GM21529 (cell line): ENCODE measurements at regions not wholly inside any gene's neighbourhood (a gene's known extent, or its start where the extent isn't known, plus 50 kb on each side); places are given as distances from the start of the nearest gene placed in this dataset.

Experiments used
- ATAC-seq: cut with Tn5 transposase; IDR thresholded peaks from one replicate; pipeline ENCODE4 v1.9.1; 2021; ENCODE audit not compliant: unreplicated experiment

DNA sequence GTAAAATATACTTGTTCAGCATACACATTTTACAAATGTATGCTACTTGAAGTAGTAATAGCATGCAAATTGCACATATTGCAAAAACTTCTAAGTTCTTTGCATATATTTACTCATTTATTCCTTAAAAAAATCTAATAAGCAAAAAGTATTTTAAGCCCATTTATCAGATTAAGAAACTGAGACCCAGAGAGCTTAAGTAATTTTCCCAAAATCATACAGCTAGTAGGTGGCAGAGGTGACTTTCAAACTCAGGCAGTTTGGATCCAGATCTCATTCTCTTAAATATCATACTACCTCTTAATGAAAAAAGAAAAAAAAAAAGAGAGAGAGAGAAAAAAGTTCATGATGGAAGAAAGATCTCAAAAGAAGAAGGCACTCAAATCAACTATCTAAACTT is 157.9 kb downstream of the RPS12 start:
- ATAC-seq: no peak

DNA sequence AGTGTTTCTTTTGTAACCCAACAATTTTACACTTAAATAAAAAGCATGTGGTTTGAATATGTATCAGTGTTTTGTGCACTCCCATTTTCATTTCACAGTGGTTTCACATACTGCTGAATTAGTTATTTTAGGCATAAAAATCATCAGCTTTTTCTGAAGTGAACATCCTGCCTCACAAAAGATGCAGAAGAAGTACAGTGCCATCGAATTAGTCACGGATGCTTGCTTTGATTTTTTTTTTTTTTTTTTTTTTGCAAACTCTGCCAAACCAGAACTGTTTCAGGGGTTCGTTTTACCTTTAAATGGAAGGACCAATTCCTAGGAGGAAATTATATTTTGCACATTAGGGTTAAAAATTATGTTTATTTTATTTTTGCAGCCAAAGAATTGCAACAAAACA is 158.6 kb downstream of the RPS12 start:
- ATAC-seq: no peak

DNA sequence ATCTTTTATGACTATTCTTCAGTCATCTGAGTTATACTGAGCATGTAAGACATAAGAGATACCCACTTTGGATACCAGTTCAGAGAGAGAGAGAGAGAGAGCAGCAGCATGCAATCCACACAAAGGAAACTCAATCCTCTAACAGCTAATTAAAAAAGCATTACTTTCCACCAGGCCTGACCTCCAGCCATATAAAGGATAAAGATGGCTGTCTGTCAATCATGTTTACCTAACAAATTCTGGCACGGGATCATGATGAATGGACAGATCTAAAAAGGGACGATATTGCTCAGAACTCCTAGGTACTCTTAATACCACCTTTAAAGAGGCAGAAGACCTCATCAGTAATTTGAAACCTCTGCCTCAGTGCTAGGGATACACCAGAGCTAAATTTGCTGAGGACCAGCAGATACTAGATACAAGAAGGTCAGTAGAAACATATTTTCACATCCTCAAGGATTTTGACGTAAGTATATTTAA is 159.2 kb downstream of the RPS12 start:
- ATAC-seq: no peak

DNA sequence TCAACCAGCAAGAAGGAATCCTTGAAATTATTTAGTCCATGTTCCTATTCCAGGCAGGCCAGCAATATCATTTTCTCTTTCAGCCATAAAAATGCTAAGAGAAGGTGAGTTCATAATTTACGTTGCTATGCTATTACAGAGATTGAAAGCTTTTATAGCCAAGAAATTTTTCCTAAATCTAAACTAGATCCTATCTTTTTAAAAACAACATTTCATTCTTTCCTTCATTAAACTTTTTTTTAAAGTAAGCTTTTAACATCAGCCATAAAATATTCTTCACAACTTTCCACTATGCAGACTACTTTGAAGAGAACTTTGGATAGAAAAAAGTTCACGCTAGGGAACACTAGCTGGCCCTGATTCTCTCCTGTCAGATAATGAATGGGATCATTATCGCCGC is 159.8 kb downstream of the RPS12 start:
- no peak for ATAC-seq

DNA sequence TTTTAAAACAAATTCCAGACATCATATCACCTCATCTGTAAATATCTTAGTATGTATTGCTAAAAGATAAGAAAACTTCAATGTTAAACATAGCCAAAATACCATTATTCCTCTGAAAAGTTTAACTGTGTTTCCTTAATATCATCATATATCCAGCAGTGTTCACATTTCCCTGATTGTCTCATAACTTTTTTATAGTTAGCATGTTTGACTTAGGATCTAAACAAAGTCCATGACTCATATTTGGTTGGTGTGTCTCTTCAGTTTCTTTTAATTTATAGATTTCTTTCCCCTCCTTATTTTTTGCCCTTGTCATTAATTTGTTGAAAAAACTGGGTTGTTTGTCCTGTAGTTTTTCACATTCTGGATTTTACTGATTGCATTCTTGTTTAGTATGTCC is 163.0 kb downstream of the RPS12 start:
- ATAC-seq: no peak

DNA sequence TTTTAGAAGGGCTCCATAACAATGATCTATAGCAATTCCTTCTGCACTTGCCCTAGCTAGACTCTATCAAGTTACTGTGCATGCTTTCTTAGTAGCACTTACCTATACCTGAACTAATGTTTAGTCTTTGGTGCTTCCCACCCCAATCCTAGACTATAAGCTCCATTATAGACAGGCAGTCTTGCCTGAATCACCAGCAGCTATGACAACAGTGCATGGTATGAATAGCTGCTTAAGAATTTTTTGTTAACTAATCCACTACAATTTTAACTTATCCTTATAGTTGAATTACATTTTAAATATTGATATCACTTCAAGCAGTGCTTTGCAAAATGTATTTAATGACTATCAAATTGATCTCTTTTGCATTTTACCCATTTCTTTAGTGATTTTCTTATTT is 164.3 kb downstream of the RPS12 start:
- ATAC-seq: no peak

DNA sequence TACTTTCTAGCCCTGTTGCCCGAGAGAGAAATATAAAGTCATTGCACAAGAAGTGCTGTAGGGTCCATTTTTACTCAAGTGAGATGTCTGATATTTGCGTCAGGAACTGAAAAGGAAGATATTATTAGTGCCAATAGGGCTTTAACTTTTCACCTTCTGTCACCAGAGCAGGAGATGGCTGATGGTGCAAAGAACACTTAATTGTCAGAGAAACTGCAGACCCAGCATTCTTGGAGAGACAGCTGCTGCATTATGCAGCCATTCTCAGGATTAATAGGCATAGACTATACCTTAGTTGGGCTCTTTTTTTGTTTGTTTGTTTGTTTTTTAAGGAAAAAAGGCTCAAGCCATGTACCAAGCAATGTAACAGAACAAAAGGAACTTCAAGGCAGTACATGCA is 179.4 kb downstream of the RPS12 start:
- ATAC-seq: no peak

DNA sequence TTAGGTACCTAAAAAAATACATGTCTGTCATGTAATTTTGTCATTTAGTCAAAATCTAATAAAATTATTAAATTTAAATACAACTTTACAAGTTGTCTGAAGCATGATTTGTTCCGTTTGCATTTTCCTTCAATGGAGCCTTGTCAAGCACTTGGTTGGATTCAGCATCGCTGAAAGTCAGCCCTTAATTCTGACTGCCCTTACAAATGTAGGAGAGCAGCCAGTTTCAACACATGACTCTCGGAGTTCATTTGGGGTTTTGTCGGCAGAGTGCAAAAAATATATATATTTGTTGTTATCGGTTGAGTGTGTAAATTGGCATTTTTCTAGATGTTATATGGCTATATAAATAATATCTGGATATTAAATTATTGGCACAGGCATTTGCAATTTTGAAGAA is 180.6 kb downstream of the RPS12 start:
- no peak for ATAC-seq

DNA sequence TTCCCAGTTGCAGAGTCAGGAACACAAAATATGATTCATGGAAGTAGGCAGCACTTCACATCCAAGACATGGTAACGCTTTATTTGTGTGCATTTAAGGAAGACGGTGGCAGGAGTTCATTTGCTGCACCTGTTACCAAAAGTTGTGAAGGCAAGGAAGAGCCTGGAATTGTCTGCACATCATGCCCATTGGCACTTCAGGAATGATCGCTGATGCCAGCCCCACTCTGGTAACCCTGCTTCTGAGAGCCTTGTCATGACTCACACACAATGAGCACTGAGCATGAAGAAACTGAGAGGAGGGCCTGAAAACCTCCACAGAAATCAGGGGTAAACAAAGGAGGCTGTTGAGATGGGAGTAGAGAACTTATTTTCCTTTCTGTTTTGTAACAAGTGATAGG is 181.1 kb downstream of the RPS12 start:
- ATAC-seq: no peak

DNA sequence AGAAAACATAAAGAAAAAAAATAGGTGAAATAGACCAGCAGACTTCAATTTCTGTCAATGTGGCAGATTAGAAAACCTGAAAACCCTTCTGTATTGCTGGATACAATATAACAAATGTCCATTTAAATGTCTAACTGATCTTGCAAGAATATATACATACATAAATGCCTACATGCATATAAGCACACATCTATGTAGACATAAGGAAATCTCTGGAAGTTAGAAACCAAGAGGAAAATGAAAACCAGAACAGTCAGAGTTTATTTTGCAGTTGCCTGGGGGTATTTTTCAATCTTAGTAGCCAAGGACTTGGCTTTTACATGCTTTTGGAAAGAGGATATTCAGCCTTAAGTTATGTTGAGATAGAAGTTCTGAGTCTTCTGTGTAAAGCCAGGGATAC is 184.0 kb downstream of the RPS12 start:
- no peak for ATAC-seq

DNA sequence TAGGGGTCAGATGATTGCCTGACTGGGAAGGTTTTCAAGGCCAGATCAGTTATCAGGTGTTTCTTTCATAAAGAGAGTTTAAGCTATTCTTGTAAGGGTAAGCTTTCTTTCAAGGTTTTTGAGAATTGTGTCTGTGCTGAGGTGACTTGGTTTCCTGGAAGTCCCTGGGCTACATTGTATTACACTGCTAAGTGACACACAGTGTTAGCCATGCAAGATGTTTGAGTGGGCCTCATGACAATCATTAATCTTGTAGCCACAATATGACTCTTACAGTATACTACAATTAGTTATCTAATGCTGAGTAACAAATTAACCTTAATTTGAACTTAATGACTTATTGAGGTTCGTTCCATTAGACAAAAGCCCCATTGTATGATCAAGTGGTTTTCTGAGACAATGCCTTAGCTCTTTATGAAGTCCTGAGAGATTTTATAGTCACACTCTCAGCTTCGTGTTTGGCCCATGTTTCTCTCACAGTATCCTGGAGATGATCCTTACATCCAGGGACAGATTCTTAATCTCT is 186.7 kb downstream of the RPS12 start:
- ATAC-seq: no peak

DNA sequence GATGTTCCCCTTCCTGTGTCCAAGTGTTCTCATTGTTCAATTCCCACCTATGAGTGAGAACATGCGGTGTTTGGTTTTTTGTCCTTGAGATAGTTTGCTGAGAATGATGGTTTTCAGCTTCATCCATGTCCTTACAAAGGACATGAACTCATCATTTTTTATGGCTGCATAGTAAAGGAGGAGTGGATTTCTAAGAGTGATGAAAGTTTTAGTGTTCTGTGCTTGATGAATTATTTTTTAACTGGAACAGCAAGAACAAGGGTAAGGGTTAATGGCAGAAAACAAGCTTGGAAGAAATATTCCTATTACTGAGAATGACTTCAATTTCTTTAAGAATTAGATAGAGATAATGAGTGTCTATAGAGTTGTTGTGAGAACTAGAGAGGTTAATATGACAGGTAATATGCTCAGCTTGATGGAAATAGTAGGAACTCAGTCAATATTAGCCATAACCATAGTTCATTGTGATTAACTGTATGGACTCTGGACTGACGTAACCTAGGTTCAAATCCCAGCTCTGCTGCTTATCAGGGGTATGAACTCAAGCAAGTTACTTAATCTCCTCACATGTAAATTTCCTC is 190.0 kb downstream of the RPS12 start:
- no peak for ATAC-seq

DNA sequence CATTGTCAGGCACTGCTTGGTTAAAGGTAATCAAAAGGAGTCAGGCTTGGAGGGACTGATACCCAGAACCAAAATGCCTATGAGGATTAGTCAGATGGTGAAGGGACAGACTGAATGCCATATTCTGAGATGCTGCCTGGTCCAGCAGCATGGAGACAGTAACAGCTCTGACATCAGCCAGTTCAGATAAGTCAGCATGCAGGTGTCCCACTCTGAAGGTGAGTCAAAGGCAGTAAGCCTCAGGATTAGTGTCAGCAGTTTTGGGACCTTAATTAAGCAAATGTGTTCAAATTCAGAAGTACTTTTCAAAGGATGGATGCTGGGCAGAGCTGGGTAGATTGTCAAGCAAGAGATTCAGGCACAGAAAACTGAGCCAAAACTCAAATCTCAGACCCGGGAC is 198.4 kb downstream of the RPS12 start:
- ATAC-seq: no peak

DNA sequence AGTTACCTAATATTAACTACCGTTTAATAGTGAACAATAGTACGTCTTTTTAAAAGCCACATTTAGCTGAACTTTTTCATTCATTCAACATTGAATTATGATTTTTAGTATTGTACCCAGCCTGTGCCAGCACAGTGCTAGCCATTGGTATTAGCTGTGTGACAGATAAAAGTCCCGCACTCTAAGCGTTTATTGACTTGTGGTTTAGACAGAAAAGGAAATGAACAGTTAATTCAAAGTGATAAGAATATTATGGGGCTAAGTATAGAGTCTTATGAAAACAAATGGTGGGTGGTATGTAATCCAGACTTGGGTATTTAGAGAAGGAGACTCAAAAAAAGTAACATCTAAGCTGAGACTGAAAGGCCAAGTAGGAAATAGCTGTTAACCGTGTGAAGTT is 202.3 kb downstream of the RPS12 start:
- ATAC-seq: no peak

DNA sequence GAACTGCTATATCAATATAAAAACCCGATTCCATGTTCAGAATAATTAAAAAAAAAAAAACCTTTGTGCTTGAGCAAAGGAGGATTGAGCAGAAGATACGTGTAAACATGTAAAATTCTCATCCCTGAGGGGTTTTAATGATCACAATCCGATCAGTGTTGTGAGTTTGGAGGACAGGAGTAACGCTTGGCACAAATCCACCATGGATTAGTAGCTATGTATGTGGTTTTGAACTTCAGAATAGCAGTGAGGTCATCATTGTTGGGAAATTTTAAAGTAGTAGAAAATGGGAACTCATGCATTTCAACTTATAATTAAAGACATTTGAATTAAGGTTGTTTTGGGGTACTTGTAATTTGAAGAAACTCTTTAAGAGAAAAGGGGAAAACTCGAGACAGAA is 203.2 kb downstream of the RPS12 start:
- no peak for ATAC-seq

DNA sequence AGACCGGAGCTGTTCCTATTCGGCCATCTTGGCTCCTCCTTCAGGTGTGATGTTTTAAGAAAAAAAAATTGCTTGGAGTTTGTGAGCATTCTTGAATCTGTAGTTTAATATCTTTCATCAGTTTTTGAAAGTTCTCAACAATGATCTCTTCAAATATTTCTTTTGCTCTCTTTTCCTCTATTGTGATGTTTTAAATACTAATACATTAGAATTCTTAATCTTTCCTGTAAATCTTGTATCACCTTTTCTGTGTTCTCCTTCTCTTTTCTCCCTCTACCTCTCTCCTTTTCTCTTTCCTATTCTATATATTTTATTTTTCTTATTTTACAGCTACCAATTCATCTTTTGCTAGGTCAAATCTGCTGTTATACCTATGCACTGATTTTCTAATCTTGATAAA is 212.3 kb downstream of the RPS12 start:
- no peak for ATAC-seq

DNA sequence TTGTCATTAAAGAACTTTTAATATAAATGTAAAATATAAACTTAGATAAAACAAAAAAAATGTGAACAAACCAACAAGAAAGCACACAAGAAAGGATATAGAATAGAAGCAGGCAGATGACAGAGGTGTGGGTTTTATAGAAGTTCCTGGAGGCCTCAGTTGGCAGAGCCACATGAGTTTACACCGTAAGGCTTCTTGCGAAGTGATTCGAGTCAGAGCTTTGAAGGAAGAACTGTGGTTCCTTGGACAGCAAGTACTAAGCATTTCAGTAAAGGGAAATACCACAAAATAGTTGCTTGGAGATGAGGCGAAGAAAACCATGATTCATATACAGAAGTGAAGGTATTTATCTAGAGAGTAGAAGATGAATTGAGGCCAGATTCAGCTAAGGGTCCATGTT is 207.9 kb upstream of the EYA4 start:
- no peak for ATAC-seq

DNA sequence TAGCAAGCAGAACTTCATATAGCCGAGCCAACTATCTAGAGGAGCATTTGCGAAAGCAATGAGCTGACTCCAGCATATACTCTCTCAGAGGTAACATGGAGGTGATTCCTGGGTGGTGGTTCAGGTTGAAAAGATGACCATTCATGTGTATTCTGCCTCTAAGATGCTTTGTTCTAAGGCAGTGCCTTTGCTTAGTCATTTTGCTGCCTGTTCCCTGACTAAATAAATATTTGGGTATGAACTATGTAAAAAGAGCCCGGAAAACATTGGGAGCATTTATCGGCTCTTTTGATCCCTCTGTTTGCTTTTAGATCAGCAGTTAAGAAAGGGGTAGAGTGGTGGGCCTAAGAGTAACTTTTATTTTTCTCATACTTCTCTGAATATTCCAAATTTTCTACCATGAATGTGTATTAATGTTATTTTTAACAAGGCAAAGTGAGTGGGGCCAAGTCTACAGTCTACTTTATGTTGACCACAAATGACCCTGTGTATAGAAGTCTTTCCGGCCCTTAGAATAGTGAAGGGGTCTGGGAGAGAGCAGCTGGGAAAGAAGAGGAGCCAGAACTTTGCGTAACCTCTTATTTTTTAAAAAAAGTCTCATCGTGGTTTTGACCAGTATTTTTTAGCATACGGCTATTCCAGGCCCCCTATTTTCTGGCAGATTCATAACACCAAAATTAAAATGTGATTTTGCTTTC is 206.5 kb upstream of the EYA4 start:
- no peak for ATAC-seq

DNA sequence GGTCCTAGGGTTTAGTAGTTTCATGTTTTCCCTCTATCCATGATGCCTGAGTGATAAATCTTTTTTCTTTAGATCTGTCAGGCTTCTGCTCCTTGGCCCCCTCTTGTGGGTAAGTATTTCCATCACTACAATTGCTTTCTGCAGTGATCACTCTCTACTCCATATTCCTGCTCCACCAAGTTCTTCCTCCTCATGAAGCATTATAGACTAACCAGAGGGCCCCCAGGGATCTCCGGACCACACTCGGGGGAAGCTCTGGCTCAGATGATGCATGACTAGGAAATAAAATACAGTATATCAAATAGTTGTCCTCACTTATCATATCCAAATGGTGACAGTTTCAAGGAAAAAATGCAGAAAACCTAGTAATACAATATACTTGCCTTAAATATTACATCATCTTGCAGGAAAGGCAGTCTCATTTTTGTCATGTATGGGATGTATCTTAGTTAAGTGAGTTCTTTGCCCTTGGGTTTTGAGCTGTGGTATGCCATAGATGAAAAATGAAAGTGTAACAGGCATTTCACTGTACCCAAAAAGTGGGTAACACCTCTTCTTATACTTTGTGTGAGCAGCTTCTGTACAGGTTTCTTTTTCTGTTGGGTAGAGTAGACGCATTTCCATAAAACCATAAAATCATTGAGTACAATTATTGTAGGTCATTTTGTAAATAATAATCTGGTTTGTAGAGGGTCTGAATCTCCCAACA is 200.9 kb upstream of the EYA4 start:
- no peak for ATAC-seq

DNA sequence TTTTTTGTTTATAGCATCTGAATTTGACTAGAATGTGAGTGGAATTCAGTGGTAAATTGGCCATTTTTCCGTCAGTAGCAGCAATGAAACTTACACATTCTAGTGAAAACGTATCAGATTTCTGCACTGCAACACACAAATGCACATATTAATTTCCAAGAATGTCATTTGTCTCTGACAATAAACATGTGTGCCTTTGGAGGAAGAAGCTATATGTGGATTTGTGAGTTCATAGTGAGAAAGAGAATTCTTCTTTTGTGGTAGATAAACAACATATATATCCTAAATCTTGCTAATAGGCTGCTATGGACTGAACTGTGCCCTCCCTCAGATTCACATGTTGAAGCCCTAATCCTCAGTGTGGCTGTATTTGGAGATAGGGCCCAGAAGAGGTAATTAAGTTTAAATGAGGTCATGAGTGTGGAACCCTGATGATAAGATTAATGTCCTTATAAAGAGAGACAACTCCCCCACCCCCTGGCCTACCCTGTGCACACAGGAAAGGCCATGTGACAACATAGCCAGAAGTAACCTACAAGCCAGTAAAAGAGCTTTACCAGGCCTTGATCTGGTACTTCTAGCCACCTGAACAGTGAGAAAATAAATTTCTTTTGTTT is 200.2 kb upstream of the EYA4 start:
- no peak for ATAC-seq

DNA sequence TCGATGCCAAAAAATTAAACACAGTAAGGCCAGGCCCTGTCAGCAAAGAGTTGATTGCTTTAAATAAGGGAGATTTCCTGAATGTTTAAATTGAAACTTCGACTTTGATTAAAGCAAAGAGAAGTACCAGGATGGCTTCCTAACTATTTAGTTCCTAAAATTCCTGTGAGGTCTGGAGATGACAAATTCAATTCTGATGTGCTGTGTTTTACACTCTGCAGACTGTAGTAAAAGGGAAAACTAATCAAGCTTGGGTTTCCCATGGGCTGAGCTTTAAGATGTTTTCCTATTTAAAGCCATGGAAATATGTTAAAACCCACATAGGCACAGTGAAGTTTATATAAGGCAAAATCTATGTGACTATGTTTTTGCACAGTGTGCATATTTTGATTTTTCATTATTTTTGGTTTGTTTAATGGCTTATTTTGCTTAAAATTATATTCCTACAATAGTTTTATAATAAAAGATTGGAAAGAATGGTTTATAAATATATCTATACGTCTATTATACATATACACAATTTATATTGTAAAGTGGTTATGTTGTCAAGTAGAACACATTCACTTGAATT is 198.5 kb upstream of the EYA4 start:
- no peak for ATAC-seq
